ENCODE measurements at regions not wholly inside any gene's neighbourhood (a gene's known extent, or its start where the extent isn't known, plus 50 kb on each side); places are given as distances from the start of the nearest gene placed in this dataset.

GRCh38 chr2:12302691-12303090 lies 414.0 kb upstream of the TRIB2 start:
- no peak for DNase-seq (ENCODE audit: low spot score in 2 of 2)
- Histone ChIP-seq H3K9me3 (no peaks in the 10 kb centered on the region), H3K36me3 (replicated peaks) (no peaks in the 10 kb centered on the region), H3K27me3 (ENCODE audit: low read depth) (no peaks in the 10 kb centered on the region), H3K4me1 (no peaks in the 10 kb centered on the region), H3K4me3 (no peak overlapping the region)
- in situ Hi-C loops (cut with MboI; ENCODE audit: low sequenced_read_pairs) = no loop called here

DNA sequence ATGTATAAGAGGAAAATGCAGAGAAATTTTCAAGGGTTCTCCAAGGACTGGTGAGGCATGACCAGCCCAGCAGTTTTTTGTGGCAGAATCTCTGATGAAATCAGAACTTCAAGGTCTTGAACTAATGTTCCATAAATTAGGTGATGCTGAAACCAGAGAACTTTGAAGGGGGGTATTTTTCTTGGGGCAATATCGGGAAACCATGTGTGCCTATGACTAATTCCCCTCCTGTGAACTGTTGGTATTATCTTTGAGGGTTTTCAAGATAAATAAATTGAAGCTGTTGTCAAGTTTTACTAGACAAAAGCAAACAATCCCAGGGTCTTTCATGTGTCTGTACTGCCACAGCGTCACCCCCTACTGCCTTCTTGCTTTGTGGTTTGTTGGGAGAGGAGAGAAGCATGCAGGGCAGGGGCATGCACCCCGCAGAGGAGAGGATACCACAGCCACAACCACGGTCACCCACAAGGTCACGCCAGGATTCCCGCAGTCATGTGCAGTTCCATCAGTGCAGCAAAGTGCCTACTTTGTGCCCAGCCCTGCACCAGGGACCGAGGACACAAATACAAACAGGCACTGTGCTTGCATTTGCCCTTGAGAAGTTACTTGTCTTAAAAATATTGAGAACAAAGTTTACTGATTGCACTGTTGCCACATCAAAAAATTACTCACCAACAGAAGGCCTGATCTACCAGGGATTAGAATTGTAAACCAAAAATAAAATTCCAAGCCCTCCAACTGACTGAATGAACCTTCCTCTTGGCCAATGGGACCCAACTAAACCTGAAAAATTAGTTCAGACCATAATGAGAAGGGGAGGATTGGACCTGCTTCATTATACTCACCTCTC lies 413.3 kb upstream of the TRIB2 start:
- no peak overlapping the region for H3K4me3 ChIP-seq
- no peaks in the 10 kb centered on the region for H3K9me3 ChIP-seq
- no peak for DNase-seq (ENCODE audit: low spot score in 2 of 2)
- H3K27me3 ChIP-seq (ENCODE audit: low read depth) = no peaks in the 10 kb centered on the region
- H3K4me1 ChIP-seq = no peaks in the 10 kb centered on the region
- no peaks in the 10 kb centered on the region for H3K36me3 ChIP-seq (replicated peaks)
- in situ Hi-C loops (cut with MboI; ENCODE audit: low sequenced_read_pairs) = no loop called here

DNA sequence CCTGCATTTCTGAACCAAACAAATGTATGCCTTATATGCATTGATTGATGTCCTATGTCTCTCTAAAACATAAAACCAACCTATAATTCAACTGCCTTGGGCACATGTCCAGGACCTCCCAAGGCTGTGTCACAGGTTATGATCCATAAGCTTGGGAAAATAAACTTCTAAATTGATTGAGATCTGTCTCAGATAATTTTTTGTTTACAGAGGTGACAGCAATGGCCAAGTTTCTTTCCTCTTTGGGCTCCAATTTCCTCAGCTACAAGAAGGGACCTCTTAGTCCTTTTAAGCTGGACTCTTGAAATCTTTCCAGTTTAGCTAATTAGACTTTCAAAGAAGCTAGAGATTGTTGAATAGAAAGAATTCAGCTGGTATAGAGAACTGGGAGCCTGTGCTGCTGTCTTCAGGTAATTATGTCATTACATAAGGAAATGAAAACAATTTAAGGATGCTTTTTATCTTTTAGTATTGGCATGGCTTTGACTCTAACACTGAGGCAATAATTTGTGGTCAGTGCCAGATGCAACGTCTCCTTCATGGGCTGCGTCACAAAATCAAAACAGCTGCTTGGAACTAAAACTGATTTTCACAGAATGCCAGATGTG lies 412.1 kb upstream of the TRIB2 start:
- no peak overlapping the region for H3K4me3 ChIP-seq
- no peak for DNase-seq (ENCODE audit: low spot score in 2 of 2)
- in situ Hi-C loops (cut with MboI; ENCODE audit: low sequenced_read_pairs) = no loop called here
- H3K27me3 ChIP-seq (ENCODE audit: low read depth) = no peaks in the 10 kb centered on the region
- no peaks in the 10 kb centered on the region for H3K9me3 ChIP-seq
- no peaks in the 10 kb centered on the region for H3K4me1 ChIP-seq
- no peaks in the 10 kb centered on the region for H3K36me3 ChIP-seq (replicated peaks)

- in situ Hi-C loops (cut with MboI; ENCODE audit: low sequenced_read_pairs) = no loop called here
- no peak for DNase-seq (ENCODE audit: low spot score in 2 of 2)
Observed at GRCh38 chr2:12305931-12306330, 410.8 kb upstream of the TRIB2 start.

DNA sequence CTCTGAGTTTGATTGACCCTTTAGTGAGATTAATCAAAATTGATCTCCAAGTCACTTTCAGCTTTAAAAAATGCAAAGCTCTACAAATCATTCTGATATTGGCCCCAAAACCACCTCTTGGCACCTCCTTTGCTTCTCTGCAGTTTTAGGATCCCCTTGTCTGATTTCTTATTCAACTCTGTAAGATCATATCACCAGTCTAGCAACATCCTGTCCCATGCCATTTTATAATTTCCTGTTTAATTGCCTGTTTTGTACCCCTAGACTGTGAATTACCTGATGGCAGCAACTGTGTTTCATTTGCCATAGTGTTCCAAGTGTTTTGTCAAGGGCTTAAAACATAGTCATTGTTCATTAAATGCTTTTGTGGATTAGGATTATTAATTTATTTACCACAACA lies 406.3 kb upstream of the TRIB2 start:
- H3K4me1 ChIP-seq = no peaks in the 10 kb centered on the region
- in situ Hi-C loops (cut with MboI; ENCODE audit: low sequenced_read_pairs) = no loop called here
- H3K36me3 ChIP-seq (replicated peaks) = no peaks in the 10 kb centered on the region
- no peaks in the 10 kb centered on the region for H3K27me3 ChIP-seq (ENCODE audit: low read depth)
- H3K4me3 ChIP-seq = no peak overlapping the region
- DNase-seq (ENCODE audit: low spot score in 2 of 2) = no peak
- H3K9me3 ChIP-seq = no peaks in the 10 kb centered on the region

More at GRCh38 chr2:12305931-12306330, 410.8 kb upstream of the TRIB2 start:
- Histone ChIP-seq H3K36me3 (replicated peaks) (no peaks in the 10 kb centered on the region), H3K4me3 (no peak overlapping the region), H3K4me1 (no peaks in the 10 kb centered on the region), H3K9me3 (no peaks in the 10 kb centered on the region), H3K27me3 (ENCODE audit: low read depth) (no peaks in the 10 kb centered on the region)

DNA sequence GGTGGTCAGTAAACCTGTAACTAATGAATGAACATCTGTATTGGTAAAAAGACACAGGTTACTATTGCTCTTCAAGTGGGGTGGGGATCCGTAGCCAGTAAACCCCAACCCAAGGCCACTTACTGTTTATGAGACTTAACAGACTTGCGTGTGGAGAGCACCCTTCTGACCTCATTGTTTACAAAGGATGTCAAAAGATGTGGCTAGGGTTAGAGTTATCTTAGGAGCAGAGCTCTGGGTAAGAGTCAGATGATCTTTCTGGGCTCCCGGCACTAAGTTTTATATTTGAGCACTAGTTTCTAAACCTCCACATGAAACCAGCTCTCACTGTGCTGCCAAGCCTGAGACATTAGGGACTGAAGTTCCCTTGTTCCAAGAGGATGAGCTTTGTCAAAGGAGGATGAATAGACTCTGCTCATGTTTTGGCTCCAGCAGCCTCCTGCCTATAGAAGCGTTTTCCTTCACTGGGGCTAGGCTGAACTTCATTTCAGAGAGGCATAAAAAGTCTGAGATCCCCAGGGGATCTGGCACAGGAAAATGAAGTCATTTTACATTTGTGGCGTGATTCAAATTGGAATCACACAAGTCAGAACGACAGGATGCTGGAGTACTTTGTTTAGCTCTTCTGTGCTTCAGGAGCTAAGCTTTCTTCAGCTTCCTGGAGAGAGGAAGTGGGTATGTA lies 403.1 kb upstream of the TRIB2 start:
- no peak overlapping the region for H3K4me3 ChIP-seq
- in situ Hi-C loops (cut with MboI; ENCODE audit: low sequenced_read_pairs) = no loop called here
- H3K27me3 ChIP-seq (ENCODE audit: low read depth) = no peaks in the 10 kb centered on the region
- H3K9me3 ChIP-seq = no peaks in the 10 kb centered on the region
- no peaks in the 10 kb centered on the region for H3K4me1 ChIP-seq
- no peak for DNase-seq (ENCODE audit: low spot score in 2 of 2)
- no peaks in the 10 kb centered on the region for H3K36me3 ChIP-seq (replicated peaks)

- DNase-seq (ENCODE audit: low spot score in 2 of 2) = no peak
- H3K4me3 ChIP-seq = no peak overlapping the region
- no peaks in the 10 kb centered on the region for H3K36me3 ChIP-seq (replicated peaks)
- H3K9me3 ChIP-seq = no peaks in the 10 kb centered on the region
- no peaks in the 10 kb centered on the region for H3K4me1 ChIP-seq
- no peaks in the 10 kb centered on the region for H3K27me3 ChIP-seq (ENCODE audit: low read depth)
- in situ Hi-C loops (cut with MboI; ENCODE audit: low sequenced_read_pairs) = no loop called here
Observed at GRCh38 chr2:12314127-12314760, 402.5 kb upstream of the TRIB2 start.

DNA sequence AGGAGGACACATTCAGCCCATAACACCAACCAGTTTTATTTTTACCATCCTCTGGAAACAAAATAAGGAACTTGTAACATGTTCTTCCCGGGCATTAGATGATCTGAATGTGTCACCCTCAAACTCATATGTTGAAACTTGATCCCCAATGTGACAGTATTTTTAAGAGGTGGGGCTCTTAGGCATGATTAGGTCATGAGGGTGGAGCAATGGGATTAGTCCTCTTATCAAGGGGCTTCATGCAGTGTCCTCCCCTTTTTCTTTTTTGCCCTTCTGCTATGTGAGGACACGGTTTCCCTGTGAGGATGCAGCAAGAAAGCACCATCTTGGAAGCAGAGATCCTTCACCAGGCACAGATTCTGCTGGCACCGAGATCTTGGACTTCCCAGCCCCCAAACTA lies 401.5 kb upstream of the TRIB2 start:
- no peaks in the 10 kb centered on the region for H3K4me1 ChIP-seq
- H3K27me3 ChIP-seq (ENCODE audit: low read depth) = no peaks in the 10 kb centered on the region
- in situ Hi-C loops (cut with MboI; ENCODE audit: low sequenced_read_pairs) = no loop called here
- DNase-seq (ENCODE audit: low spot score in 2 of 2) = no peak
- no peaks in the 10 kb centered on the region for H3K36me3 ChIP-seq (replicated peaks)
- no peak overlapping the region for H3K4me3 ChIP-seq
- no peaks in the 10 kb centered on the region for H3K9me3 ChIP-seq

GRCh38 chr2:12316476-12316875 lies 400.3 kb upstream of the TRIB2 start:
- no peaks in the 10 kb centered on the region for H3K9me3 ChIP-seq
- in situ Hi-C loops (cut with MboI; ENCODE audit: low sequenced_read_pairs) = no loop called here
- DNase-seq (ENCODE audit: low spot score in 2 of 2) = no peak

GRCh38 chr2:12317286-12317685 lies 399.4 kb upstream of the TRIB2 start:
- Histone ChIP-seq H3K9me3 (no peaks in the 10 kb centered on the region), H3K4me1 (no peaks in the 10 kb centered on the region), H3K36me3 (replicated peaks) (no peaks in the 10 kb centered on the region), H3K4me3 (no peak overlapping the region), H3K27me3 (ENCODE audit: low read depth) (no peaks in the 10 kb centered on the region)
- in situ Hi-C loops (cut with MboI; ENCODE audit: low sequenced_read_pairs) = no loop called here
- DNase-seq (ENCODE audit: low spot score in 2 of 2) = no peak

More at GRCh38 chr2:12316476-12316875, 400.3 kb upstream of the TRIB2 start:
- Histone ChIP-seq H3K27me3 (ENCODE audit: low read depth) (no peaks in the 10 kb centered on the region), H3K36me3 (replicated peaks) (no peaks in the 10 kb centered on the region), H3K4me3 (no peak overlapping the region), H3K4me1 (no peaks in the 10 kb centered on the region)

- Histone ChIP-seq H3K27me3 (ENCODE audit: low read depth) (no peaks in the 10 kb centered on the region), H3K4me1 (no peaks in the 10 kb centered on the region), H3K36me3 (replicated peaks) (no peaks in the 10 kb centered on the region), H3K9me3 (no peaks in the 10 kb centered on the region), H3K4me3 (no peak overlapping the region)
- no peak for DNase-seq (ENCODE audit: low spot score in 2 of 2)
- in situ Hi-C loops (cut with MboI; ENCODE audit: low sequenced_read_pairs) = no loop called here
Observed at GRCh38 chr2:12317814-12318426, 398.8 kb upstream of the TRIB2 start.

GRCh38 chr2:12318427-12319057 lies 398.2 kb upstream of the TRIB2 start:
- DNase-seq (ENCODE audit: low spot score in 2 of 2) = no peak
- Histone ChIP-seq H3K36me3 (replicated peaks) (no peaks in the 10 kb centered on the region), H3K4me1 (no peaks in the 10 kb centered on the region), H3K4me3 (no peak overlapping the region), H3K9me3 (no peaks in the 10 kb centered on the region), H3K27me3 (ENCODE audit: low read depth) (no peaks in the 10 kb centered on the region)
- in situ Hi-C loops (cut with MboI; ENCODE audit: low sequenced_read_pairs) = no loop called here

GRCh38 chr2:12320027-12320734 lies 396.6 kb upstream of the TRIB2 start:
- in situ Hi-C loops (cut with MboI; ENCODE audit: low sequenced_read_pairs) = no loop called here
- DNase-seq (ENCODE audit: low spot score in 2 of 2) = no peak
- Histone ChIP-seq H3K27me3 (ENCODE audit: low read depth) (no peaks in the 10 kb centered on the region), H3K9me3 (no peaks in the 10 kb centered on the region), H3K36me3 (replicated peaks) (no peaks in the 10 kb centered on the region), H3K4me1 (no peaks in the 10 kb centered on the region), H3K4me3 (no peak overlapping the region)

Data from HAP-1 (cell line).